GM21717 (cell line): ENCODE measurements at regions not wholly inside any gene's neighbourhood (a gene's known extent, or its start where the extent isn't known, plus 50 kb on each side); places are given as distances from the start of the nearest gene placed in this dataset.

Experiments used
- ATAC-seq: cut with Tn5 transposase; IDR thresholded peaks from one replicate; pipeline ENCODE4 v1.9.1; 2021; ENCODE audit warnings: mild to moderate bottlenecking, moderate library complexity; ENCODE audit not compliant: unreplicated experiment

DNA sequence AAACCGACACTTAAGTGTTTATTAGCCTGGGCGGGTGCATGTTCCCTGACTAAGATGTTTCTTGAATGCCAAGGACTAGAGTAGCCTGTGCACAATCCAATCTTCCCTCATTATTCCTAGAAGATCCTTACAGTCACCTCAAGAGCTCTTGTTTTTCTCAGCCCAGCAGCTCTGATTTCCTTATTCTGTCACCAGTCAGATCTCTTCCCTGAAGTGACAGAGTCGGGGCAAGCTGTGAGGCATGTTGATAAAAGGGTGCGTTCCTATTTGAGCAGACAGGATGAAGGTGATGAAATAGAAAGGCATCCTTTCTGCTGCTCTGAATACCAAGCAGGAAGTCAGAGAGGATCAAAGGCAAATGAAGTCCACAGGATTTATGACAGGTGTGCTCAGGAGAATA is 125.6 kb upstream of the MCTP2 start:
- ATAC-seq: no peak

DNA sequence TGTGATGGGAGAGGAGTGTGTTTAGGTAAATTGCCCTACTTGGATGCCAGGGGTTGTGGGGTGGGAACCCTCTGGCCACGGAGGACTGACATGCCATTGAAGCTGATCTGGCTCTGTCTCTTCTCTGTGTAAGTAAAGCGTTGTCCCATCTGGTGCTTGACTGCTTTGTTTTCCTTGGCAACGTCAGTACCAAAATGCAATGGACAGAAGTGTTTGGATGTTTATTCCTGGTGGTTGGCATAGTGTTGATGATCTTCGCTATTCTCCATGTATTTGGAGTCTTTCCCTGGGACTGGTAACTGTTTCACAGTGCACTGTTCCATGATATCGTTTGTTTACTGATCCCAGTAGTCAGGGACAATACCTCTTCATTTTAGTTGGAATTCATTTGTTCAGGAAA is 130.5 kb upstream of the MCTP2 start:
- ATAC-seq: no peak

DNA sequence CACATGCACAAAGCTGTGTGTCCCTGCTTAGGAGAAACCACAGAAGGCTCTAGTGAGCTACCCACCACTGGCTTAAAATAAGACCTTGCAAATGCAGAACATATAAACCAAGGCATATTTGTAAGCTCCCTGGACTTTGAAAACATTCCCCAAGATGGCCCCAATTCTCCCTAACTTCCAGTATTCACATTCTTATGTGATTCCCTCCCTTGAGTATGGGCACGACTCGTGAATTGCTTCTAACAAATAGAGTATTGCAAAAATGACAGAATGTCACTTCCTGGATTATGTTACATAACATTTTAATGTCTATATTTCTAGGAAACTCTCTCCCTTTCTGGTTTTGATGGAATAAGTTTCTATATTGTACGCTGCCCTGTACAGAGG is 131.8 kb upstream of the MCTP2 start:
- no peak for ATAC-seq

DNA sequence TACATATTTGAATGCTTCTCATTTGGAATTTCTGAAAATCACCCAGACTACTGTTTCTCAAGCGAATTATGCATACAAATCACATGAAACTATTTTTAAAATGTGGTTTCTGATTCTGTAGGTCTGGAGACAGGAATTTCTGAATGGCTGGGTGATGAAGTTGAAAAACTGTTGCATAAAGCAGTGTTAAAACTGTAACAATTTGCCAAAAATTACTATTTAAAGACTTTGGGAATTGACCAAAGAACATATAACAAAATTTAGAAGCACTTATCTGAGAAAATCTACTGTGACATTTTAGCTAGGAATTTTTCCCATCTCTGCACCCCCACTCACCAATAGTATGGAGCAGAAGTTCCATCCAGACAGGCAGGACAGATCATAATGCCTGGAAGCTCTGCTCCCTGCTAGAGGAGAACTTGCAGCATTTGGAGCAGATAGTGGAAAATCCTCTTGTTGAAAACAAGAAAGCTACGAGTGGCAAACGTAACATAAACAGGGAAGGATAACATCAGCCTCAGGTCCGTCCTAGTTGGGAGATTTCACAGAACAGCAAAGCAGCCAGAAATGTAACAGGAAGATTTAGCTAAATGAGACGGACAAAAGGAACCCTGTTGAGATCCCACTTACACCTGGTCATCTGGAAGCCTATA is 132.3 kb upstream of the MCTP2 start:
- ATAC-seq: no peak

DNA sequence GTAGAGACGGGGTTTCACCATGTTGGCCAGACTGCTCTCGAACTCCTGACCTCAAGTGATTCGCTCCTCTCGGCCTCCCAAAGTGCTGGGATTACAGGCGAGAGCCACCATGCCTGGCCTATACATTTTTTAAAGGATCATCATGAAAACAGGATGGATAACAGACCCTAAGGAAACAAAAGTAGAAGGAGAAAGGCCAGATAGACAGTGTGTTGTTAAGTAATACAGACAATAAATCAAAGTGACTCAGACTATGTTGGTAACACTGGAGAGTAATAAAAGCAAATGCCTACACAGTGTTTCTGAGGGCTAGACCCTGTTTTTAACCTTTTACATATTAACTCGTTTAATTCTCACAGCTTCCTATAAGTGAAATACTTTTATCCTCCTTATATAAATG is 133.8 kb upstream of the MCTP2 start:
- no peak for ATAC-seq

DNA sequence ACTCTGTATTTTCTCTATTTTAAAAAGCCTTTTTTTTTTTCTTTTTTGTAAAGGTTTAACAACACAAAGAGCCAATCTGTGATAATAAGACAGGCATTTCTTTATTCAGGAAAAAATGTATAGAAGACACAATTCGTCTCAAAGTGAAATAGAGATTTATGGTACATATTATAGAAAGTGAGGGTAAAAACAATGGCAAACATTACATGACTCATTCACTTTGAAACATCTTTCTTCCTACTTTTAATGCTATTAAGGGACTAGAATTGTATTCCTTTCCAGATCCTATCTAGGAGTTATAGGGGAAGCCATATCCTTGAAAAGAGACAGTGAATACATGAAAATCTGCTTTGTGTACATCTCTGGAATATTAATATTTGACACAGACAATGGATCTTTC is 137.1 kb upstream of the MCTP2 start:
- no peak for ATAC-seq

DNA sequence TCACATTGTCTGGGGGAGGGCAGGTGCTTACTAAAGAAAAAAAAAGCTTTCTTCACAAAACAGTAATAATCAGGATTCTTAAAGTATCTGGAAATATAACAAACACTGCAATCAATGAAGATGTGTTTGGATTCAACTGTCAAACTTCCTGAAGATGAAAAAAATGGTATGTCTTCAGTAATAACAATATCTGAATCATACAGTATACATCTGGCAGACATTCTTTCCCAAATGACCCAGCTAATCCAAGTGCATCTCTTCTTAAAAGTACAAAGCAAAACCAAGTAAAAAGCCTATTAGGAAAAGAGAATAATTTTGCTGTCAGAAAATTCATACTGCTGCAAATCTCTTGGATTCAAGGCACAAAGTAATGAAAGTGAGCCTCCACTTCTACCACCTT is 145.0 kb upstream of the MCTP2 start:
- no peak for ATAC-seq

DNA sequence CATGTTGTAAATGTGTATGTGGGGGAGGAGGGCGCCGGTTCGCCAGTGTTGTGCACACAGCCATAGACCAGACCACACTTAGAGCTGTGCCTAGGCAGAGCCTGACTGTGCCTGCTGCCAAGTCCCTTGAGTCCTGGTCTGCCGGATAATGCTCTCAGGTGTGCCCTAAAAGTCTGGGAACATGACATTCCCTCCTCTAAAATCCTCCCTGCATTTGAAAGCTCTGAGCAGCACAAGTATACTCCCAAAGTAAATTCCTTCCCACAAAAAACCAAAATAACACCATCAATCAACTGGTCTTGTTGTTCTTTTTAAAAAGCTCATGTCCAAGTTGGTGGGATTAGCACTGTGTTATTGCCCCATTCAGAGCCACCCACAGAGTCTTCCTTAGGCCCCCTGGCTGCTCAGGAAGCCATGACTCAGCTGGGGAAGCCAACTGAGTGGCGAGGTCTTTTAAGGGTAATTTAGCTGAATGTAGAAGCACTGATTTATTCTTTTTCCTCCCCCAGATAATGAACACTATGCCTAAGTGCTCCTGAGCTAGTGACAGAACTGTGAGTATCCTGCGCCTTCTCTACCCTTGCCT is 147.8 kb upstream of the MCTP2 start:
- no peak for ATAC-seq

DNA sequence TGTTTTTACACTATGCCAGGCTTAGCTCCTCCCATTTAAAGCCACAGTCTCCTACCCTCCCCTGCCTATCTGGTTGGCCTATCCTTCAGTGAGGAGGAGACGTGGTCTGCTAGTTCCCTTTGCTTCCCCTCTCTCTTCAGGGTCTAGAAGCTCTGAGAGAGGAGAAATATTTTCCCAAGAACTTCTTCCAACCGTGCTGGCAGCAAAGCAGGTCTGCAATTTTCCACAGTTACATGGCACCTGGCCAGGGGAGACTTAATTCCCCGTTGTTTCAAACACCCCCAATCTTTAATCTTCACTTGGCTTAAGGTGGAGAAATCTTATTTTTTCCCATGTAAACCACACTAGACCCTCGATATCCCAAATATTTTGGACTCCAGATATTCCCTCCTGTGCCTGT is 149.5 kb upstream of the MCTP2 start:
- ATAC-seq: no peak

DNA sequence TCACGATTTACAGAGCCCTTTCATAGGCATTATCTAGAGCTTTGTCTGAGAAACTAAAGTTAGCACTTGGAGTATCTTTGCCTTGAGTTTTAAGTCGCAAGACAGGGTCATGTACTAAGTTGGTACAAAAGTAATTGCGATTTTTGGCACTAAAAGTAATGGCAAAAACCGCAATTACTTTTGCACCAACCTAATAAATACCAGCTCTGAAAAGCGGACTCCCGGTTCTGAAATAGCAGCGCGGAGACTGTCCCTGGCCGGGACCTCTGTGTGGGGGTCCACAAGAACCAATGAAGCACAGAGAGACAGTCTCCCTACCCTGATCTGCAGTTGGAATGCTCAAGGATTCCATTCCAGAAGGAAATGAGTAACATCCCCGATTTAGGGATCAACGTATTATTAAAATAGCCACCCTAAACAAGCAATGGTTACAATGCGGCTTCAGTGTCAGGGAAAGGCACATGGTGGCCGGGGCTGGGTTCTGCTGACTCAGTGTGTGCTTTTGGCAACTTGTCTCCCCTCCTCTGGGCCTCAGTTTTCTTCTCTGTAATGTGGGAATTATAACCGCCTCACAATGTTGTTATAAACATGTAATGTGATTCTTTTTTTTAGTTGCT is 150.3 kb upstream of the MCTP2 start:
- no peak for ATAC-seq

DNA sequence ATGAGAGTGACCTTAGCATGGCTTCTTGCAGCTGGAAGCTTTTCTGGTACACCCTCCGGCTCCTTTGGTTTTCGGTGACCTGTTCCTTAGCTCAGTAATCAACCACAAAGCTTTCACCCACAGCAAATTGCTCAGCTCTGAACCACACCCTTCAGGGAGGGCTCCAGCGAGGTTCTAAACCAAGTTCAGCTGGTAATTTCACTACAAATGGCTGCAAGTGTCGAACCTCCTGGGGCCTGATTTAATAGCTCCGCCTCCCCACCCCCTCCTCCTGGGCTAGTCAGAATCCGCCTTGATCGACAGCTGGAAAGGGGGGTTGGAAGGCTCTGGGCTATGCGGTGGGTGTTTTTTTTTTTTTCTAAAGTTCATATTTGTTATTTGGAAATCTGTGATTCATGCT is 150.9 kb upstream of the MCTP2 start:
- no peak for ATAC-seq

DNA sequence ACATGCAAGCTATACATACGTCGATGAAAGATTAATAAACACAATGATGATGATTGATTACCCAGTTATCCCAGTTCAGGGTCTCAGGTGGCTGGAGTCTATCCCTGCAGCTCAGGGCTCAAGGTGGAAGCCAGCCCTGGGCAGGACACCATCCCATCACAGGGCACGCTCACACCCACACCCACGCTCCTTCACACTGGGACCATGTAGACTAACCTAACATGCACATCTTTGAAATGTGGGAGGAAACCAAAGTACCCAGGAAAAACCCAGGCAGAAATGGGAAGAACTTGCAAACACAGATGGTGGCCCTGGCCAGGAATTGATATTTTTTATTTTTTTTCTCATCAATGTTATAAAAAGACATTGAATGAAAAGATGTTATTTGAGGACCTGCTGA is 151.4 kb upstream of the MCTP2 start:
- no peak for ATAC-seq

DNA sequence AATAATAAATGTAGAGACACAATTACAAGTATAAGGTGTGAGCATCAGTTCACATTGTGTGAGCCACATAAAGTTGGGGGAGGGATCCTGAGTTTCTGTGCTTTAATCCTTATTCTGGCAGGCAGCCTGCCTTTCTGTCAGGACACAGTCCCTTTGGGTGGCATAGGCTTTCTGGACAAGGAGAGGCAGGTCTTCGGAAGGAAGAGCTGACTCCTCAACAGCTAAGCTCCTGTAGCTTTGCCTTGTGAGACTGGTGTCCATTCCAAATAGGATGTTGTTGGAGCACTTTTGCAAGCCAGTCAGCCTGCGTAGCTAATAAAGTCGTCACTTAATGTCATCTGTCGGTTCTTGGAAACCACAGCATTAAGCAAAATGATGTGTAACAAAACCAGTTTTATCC is 151.9 kb upstream of the MCTP2 start:
- ATAC-seq: no peak

DNA sequence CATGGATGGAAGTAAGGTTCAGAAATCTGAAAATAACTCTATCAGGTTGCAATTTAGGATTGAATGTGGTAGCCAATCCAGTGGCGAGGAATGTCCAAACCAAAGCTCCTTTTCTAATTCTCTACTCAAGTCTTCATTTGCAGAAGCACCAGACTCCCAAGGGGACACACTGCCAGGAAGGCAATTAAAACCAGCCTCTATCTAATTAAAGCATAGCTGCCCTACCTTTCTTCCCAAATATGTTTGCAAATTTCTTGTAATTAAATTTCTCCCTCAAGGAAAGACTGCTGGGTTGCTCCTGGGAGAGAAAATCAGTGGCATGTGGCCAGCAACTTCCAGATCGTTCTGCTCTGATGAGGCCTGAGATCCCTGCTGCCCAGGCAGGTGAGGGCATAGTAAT is 153.4 kb upstream of the MCTP2 start:
- ATAC-seq: no peak

DNA sequence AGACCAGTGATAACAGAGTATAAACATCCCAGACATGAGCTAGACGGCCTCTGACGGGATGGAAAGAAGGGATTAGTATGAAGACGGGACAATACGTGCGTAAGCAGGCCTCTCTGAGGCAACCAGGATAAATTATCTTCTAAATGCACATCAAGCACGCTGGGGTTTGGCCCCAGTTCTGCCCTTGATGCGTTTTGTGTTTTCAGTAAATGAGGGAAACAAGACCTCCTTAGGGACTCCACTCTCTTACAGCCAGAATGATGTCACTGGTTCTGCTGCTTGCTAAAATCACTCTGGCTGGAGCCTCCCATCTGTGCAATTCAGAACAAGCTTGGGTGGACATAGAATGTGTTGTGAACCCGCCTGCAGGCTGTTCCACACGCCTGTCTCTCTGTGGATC is 156.0 kb upstream of the MCTP2 start:
- no peak for ATAC-seq

DNA sequence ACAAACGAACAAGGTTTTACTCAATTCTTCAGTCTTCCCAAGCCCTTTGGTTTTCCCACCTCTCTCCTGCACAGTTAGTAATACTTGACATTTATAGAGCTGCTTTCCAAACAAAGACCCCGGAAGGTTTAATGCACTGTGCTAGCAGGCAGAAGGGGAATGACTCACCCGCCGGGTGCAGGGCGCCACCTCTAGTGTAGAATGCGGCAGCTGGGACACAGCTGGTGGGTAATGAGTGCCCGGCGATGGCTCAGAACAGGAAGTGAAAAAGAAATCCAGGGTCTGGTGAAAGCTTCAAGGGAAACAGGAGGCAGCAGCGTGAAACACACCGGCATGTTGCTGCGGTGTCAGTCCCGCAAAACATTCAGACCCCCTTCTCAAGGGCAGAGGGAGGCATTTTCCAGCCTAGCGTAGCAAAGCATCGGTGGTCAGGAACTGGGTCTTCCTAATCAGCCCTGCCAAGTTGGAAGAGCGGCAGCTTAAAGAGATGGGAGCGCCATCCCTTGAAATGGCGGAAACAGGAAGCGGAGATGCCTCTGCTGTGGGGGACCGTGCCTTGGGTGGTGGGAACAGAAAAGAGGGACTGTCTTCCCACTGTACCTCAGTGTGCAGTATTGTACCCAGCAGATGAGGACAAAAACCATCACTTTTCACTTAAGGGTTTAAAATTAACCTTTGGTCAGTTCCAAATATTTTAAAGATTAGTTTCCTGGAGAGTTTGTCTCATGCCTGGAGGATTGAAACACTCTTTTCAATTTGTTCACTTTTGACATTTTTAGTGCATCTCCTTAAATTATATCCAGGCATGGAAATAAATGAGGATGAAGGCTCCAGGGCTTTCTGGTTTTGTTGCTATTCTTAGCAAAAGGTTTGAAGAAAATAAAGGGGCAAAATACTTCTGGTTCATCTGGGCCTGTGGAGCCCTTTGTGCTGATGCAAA is 160.7 kb upstream of the MCTP2 start:
- ATAC-seq: peak; percentile 56

DNA sequence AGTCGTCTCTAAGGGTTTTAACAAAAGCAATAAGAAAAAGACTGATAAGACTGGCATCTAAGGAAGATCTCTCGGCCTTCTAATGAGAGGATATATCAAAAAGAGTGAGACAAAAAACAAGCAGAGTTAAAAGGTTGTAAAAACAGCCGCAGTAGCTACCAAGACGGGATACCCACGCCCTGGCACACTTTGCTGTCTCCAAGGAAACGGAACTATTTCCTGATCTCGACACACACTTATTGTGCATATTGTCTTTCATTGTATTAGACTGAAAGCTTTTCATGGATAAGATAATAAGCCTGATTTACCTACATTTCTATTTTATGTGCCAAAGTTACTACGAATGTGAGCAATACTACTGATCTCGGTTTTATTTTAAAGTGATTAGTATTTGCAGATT is 161.5 kb upstream of the MCTP2 start:
- ATAC-seq: no peak

DNA sequence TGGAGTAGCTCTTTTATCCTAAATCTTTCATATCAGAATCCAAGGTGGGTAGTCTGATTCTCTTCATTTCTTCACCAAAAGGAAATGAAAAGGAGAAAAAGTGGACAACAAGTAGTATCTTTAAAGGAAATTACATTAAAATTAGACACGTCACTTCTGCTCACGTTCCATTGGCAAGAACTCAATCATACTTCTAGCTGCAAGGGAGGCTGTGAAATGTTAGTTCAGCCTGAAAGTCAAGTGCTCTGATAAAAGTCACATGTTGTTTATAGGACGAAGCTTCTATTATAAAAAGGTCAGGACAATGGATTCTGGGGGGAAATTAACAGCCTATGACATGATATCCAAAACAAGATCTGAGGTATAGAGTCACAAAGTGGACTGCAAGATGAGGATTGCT is 164.6 kb upstream of the MCTP2 start:
- ATAC-seq: no peak

DNA sequence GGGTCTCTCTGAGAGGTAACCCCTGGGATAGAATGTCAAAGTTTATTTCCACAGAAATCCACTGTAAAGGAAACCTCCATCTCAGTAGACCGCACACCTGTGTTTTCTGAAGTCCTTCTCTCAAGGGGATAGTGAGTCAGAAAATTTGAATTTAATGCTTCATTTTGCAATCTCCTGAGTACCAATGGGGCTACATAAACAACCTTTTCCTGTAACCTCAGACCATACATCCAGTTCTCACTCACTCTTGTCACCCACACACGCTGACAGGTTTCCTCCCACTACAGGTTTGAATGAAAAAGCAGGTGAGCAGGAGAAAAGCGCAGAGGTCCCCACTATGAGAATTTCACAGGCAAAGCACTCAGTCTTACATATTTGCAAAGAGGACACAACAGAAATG is 165.3 kb upstream of the MCTP2 start:
- no peak for ATAC-seq

DNA sequence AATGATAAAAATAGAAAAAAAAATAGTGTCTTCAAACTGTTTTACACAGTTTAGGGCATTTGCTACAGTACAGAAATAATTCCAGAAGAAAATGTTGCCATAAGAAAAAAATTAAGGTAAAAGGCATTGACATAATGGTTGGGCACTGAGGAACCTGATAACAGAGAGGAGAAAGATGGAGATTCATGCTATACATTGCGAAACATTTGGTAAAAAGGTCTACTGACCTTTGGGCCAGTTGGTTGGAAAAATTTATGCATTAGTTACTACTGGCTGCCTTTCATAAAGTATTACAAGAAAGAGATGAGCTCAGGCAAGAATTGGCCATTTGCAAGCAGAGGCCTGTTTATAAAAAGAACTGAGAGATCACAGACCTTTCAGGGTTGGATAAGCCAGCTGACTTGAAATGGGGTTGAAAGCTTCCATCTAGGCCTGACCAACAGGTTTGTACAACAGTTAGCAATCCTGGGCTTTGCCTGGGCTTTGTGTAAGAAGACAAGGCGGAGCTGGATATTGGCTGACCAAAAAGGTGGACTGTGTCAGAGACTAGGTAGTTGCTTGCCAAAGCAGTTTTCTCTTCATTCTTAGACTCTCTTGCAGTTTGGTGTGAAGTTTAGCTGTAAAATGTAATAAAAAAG is 166.6 kb upstream of the MCTP2 start:
- no peak for ATAC-seq

DNA sequence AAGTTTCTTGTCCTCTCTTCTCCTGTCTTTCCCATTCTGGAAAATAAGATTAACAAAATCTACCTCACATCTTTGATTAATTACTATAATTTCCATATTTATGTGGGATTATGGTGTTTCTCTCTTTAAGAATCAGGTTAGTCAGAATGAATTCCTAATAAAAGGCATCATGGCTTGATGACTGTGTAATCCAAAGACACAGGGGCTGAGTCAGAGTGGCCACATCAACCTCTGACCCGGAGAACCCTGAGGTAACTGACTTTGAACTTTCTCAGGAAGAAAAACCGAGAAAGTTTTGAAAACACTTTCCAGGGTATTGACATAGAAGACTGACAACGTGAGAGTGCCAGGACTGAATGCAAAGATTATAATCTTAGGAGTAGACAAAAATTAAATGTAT is 170.3 kb upstream of the MCTP2 start:
- no peak for ATAC-seq
